ENCODE measurements at regions not wholly inside any gene's neighbourhood (a gene's known extent, or its start where the extent isn't known, plus 50 kb on each side); places are given as distances from the start of the nearest gene placed in this dataset.

GRCh38 chr3:84136425-84136824 is 822.4 kb upstream of the CADM2 start:
- Histone ChIP-seq H3K4me3 (no peak overlapping the region), H3K36me3 (no peaks in the 10 kb centered on the region), H3K27ac (no peak overlapping the region), H3K9me3 (no peaks in the 10 kb centered on the region), H3K4me1 (no peaks in the 10 kb centered on the region), H3K27me3 (no peaks in the 10 kb centered on the region)
- no peak for DNase-seq
- intact Hi-C loops (cut with DNase I; ENCODE audit: low total_unique reads) = no loop called here
- TF ChIP-seq CTCF (IDR thresholded peaks at IDR 0.05) = no peak

DNA sequence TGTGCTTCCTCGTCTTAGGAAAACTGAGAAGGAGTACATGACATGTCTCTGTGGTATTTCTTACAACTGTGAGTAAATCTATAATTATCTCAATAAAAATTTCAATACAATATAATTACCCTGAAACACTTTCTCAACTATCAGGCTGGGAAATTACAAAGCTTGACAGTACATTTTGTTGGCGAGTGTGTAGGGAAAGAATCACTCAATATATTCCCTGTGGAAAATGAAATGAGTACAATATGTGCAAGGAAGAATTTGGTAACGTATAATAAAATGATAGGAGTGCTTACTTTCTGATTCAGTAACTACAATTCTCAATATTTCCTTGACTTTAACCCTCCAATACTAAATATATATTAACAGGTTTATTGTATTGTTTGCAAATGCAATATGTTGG is 818.2 kb upstream of the CADM2 start:
- Histone ChIP-seq H3K27me3 (no peaks in the 10 kb centered on the region), H3K9me3 (no peaks in the 10 kb centered on the region), H3K4me1 (no peaks in the 10 kb centered on the region), H3K4me3 (no peak overlapping the region), H3K27ac (no peak overlapping the region), H3K36me3 (no peaks in the 10 kb centered on the region)
- no peak for TF ChIP-seq CTCF (IDR thresholded peaks at IDR 0.05)
- intact Hi-C loops (cut with DNase I; ENCODE audit: low total_unique reads) = no loop called here
- DNase-seq = no peak

DNA sequence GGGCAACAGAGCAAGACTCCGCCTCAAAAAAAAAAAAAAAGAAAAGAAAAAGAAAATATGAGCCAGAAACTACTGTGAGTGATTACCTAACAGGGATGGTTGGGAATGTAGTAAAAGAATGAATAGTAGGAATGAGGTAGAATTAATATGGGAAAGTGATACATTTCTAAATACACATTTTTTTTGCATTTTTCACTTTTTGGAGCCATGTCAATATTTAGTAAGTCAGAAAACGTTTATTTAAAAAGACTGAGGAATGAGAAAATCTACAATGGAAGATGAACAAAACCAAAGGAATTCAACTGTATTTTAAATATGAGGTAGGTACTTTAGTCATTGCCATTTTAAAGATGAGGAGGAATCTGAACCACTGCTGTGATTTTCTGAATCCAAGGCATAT is 817.2 kb upstream of the CADM2 start:
- no peak for DNase-seq
- intact Hi-C loops (cut with DNase I; ENCODE audit: low total_unique reads) = no loop called here
- Histone ChIP-seq H3K27me3 (no peaks in the 10 kb centered on the region), H3K4me3 (no peak overlapping the region), H3K4me1 (no peaks in the 10 kb centered on the region), H3K27ac (no peak overlapping the region), H3K9me3 (no peaks in the 10 kb centered on the region), H3K36me3 (no peaks in the 10 kb centered on the region)
- no peak for TF ChIP-seq CTCF (IDR thresholded peaks at IDR 0.05)

DNA sequence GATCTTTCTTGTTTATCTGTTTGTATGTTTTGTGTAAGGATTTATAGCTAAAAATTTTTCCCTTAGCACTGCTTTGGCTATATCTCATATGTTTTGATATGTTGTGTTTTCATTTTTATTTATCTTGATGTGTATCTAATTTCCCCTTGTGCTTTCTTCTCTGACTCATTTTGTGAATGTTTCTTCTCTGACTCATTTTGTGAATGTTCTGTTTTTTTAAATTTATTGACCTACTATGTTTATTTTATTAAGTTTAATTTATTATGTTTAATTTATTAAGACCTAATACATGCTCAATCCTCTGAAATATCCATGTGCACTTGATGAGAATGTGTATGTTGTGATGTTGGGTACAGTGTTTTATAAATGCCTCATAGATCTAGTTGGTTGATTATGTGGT is 793.5 kb upstream of the CADM2 start:
- Histone ChIP-seq H3K27me3 (no peaks in the 10 kb centered on the region), H3K27ac (no peak overlapping the region), H3K4me1 (no peaks in the 10 kb centered on the region), H3K9me3 (no peaks in the 10 kb centered on the region), H3K36me3 (no peaks in the 10 kb centered on the region), H3K4me3 (no peak overlapping the region)
- DNase-seq = no peak
- intact Hi-C loops (cut with DNase I; ENCODE audit: low total_unique reads) = no loop called here
- TF ChIP-seq CTCF (IDR thresholded peaks at IDR 0.05) = no peak

DNA sequence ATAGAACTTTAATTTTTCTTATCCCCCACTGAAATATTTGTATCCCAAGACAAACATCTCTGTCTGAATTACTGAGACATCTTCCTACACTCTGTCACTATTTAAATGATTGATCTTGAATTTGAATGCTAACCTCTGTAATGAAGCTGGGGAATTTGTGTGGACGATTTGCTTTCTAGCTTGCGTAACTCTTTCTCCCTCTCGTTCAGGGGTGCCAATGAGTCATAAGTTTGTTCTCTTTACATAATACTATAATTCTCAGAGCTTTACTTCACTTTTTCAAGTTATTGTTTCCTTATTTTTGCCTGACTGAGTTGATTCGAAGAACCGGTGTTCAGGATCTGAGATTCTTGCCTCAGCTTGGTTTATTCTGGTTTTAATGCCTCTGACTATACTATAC is 783.3 kb upstream of the CADM2 start:
- Histone ChIP-seq H3K36me3 (no peaks in the 10 kb centered on the region), H3K27me3 (no peaks in the 10 kb centered on the region), H3K4me1 (no peaks in the 10 kb centered on the region), H3K27ac (no peak overlapping the region), H3K4me3 (no peak overlapping the region), H3K9me3 (no peaks in the 10 kb centered on the region)
- intact Hi-C loops (cut with DNase I; ENCODE audit: low total_unique reads) = no loop called here
- TF ChIP-seq CTCF (IDR thresholded peaks at IDR 0.05) = no peak
- DNase-seq = no peak

DNA sequence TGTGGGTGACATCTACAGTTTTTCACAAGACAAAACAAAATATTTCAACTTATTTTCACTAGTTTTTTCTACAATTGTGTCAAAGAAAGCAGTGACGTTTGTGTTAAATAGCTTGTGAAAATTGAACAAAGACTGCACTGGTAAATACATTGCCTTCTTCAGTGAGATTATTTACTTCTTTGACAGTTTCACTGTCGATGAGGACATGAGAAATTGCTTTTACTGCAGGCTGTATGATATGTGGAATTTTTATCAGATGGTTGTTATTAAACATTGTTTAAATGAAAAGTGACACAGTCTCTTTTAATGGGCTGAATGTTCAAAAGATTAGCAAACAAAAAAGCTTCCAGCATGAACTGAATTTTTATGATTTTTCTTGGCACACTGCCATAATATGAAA is 773.9 kb upstream of the CADM2 start:
- Histone ChIP-seq H3K4me1 (no peaks in the 10 kb centered on the region), H3K27ac (no peak overlapping the region), H3K9me3 (no peaks in the 10 kb centered on the region), H3K36me3 (no peaks in the 10 kb centered on the region), H3K27me3 (no peaks in the 10 kb centered on the region), H3K4me3 (no peak overlapping the region)
- intact Hi-C loops (cut with DNase I; ENCODE audit: low total_unique reads) = no loop called here
- TF ChIP-seq CTCF (IDR thresholded peaks at IDR 0.05) = no peak
- DNase-seq = no peak
